ENCODE measurements at regions not wholly inside any gene's neighbourhood (a gene's known extent, or its start where the extent isn't known, plus 50 kb on each side); places are given as distances from the start of the nearest gene placed in this dataset.

DNA sequence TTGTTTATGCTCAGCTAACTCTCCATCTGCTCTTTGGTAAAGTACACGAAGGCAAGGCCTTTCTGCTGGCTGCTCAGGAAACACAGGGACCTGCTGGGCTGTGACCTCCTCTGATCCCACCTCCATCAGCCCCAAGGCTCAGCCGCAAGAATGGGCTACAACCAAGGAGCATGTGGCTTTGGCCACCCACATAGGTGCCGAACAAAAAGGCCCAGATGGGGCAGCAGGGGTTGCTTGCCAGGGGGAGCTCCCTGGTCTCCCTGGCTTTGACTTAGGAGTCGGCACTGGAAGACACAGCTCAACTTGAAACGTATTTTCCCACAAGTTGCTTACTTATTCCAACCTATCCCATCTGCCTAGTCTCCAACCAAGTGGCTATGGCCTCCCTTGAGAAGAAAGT, 461.1 kb downstream of the ICE1 start:
- TF ChIP-seq, protein P1, sequence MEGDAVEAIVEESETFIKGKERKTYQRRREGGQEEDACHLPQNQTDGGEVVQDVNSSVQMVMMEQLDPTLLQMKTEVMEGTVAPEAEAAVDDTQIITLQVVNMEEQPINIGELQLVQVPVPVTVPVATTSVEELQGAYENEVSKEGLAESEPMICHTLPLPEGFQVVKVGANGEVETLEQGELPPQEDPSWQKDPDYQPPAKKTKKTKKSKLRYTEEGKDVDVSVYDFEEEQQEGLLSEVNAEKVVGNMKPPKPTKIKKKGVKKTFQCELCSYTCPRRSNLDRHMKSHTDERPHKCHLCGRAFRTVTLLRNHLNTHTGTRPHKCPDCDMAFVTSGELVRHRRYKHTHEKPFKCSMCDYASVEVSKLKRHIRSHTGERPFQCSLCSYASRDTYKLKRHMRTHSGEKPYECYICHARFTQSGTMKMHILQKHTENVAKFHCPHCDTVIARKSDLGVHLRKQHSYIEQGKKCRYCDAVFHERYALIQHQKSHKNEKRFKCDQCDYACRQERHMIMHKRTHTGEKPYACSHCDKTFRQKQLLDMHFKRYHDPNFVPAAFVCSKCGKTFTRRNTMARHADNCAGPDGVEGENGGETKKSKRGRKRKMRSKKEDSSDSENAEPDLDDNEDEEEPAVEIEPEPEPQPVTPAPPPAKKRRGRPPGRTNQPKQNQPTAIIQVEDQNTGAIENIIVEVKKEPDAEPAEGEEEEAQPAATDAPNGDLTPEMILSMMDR (IDR thresholded peaks at IDR 0.05) = no peak
- no peak for TF ChIP-seq POLR2A (IDR thresholded peaks at IDR 0.05)

All from gastroesophageal sphincter (tissue), 3 donors.